B cell (primary cell): ENCODE measurements at regions not wholly inside any gene's neighbourhood (a gene's known extent, or its start where the extent isn't known, plus 50 kb on each side); places are given as distances from the start of the nearest gene placed in this dataset.

Experiments
- ATAC-seq: fragments of 200-7000 bp; cut with Tn5 transposase; one replicate; pipeline ENCODE4 v1.10.0; 2021; ENCODE audit warnings: low read depth, mild to moderate bottlenecking, moderate number of reproducible peaks, moderate library complexity
- CTCF ChIA-PET: fragments of 350-600 bp; sonication (Branson Sonifier 250); formaldehyde crosslinking; loops from one replicate; lab custom pipeline; 2021; ENCODE audit warnings: antibody characterized with exemption, inconsistent platforms; lab: Charles Lee
- POLR2A ChIA-PET: fragments of 350-600 bp; sonication (Branson Sonifier 250); formaldehyde crosslinking; loops from one replicate; lab custom pipeline; 2021; ENCODE audit warnings: antibody characterized with exemption; lab: Charles Lee
- DNase-seq: peaks from one replicate; pipeline ENCODE4 v3.0.0; 2013
- H2AFZ ChIP-seq: 2 replicates; pipeline ENCODE4 v1.6.1; 2012; ENCODE audit warnings: mild to moderate bottlenecking, low read depth, low read length; ENCODE audit not compliant: insufficient read depth, poor library complexity, severe bottlenecking
- H3K27ac ChIP-seq, 2 donors: 1 replicate in 1 of 2; 2 replicates in 1 of 2; pipeline ENCODE4 v1.5.1; 2012 to 2013; ENCODE audit warnings: low read length in 2 of 2, mild to moderate bottlenecking in 2 of 2, moderate library complexity in 1 of 2
- H3K27me3 ChIP-seq, 4 experiments: fragments of 200-600 bp in 1 of 4; sonication (generic) in 1 of 4; replicated peaks in 1 of 4; 1 replicate in 2 of 4; 2 replicates in 2 of 4; pipeline versions ENCODE4 v1.6.1 to v1.7.0; 2013 to 2016; ENCODE audit warnings: low read length in 3 of 4, mild to moderate bottlenecking in 2 of 4, mixed read lengths in 1 of 4, moderate library complexity in 1 of 4; ENCODE audit not compliant: insufficient read depth in 4 of 4, control insufficient read depth in 3 of 4; ENCODE audit errors: control extremely low read depth in 1 of 4
- H3K36me3 ChIP-seq, 2 experiments: replicated peaks in 1 of 2; 1 replicate in 1 of 2; 2 replicates in 1 of 2; pipeline versions ENCODE4 v1.6.1 to v1.7.1; 2013; ENCODE audit warnings: low read length in 1 of 2; ENCODE audit not compliant: insufficient read depth in 2 of 2, control insufficient read depth in 1 of 2; ENCODE audit errors: control extremely low read depth in 1 of 2, extremely low read depth in 1 of 2
- H3K4me1 ChIP-seq, 2 donors: fragments of 200-600 bp in 1 of 2; sonication (generic) in 1 of 2; 1 replicate in 1 of 2; 2 replicates in 1 of 2; pipeline versions ENCODE4 v1.5.1 to v1.6.1; 2013 to 2017; ENCODE audit warnings: low read length in 2 of 2; ENCODE audit not compliant: control insufficient read depth in 2 of 2, insufficient read depth in 2 of 2
- H3K4me2 ChIP-seq: replicated peaks from 2 replicates; pipeline ENCODE3; 2012; ENCODE audit warnings: mild to moderate bottlenecking, low read depth, low read length; ENCODE audit not compliant: poor library complexity, severe bottlenecking
- H3K4me3 ChIP-seq, 5 experiments: fragments of 200-600 bp in 1 of 5; sonication (generic) in 1 of 5; 1 replicate in 3 of 5; 2 replicates in 2 of 5; pipeline versions ENCODE4 v1.5.1 to v1.7.0; 2011 to 2016; ENCODE audit warnings: low read length in 4 of 5, mild to moderate bottlenecking in 4 of 5, low read depth in 2 of 5, control low read depth in 1 of 5, moderate library complexity in 1 of 5; ENCODE audit not compliant: insufficient read depth in 1 of 5; ENCODE audit errors: control extremely low read depth in 1 of 5, extremely low read depth in 1 of 5
- H3K79me2 ChIP-seq: fragments of 200-600 bp; sonication (generic); one replicate; pipeline ENCODE4 v1.6.0; 2016; ENCODE audit warnings: low read length; ENCODE audit not compliant: control insufficient read depth, insufficient read depth
- H3K9ac ChIP-seq: fragments of 200-600 bp; sonication (generic); 2 replicates; pipeline ENCODE4 v1.6.1; 2017; ENCODE audit warnings: mild to moderate bottlenecking, low read length, moderate library complexity
- H3K9me3 ChIP-seq, 3 donors: one replicate each; pipeline versions ENCODE4 v1.6.1 to v1.7.1; 2013; ENCODE audit warnings: low read length in 2 of 3; ENCODE audit not compliant: control insufficient read depth in 2 of 3, insufficient read depth in 1 of 3; ENCODE audit errors: control extremely low read depth in 1 of 3
- H4K20me1 ChIP-seq: 2 replicates; pipeline ENCODE4 v1.6.0; 2012; ENCODE audit warnings: mild to moderate bottlenecking, low read length; ENCODE audit not compliant: insufficient read depth, control insufficient read depth, poor library complexity, severe bottlenecking
- H3K27ac Mint-ChIP-seq: one replicate; pipeline ENCODE4 v1.8.0; 2021; ENCODE audit warnings: mixed read lengths
- H3K27me3 Mint-ChIP-seq: one replicate; pipeline ENCODE4 v1.8.0; 2021; ENCODE audit warnings: mixed read lengths
- H3K4me1 Mint-ChIP-seq: one replicate; pipeline ENCODE4 v1.8.0; 2021; ENCODE audit warnings: mixed read lengths
- H3K4me3 Mint-ChIP-seq: one replicate; pipeline ENCODE4 v1.8.0; 2021; ENCODE audit warnings: mixed read lengths
- H3K9me3 Mint-ChIP-seq: one replicate; pipeline ENCODE4 v1.8.0; 2022; ENCODE audit warnings: mixed read lengths; ENCODE audit not compliant: insufficient read depth
- CTCF ChIP-seq: fragments of 200-600 bp; IDR thresholded peaks from one replicate; pipeline ENCODE4 v1.8.0; 2022; ENCODE audit warnings: antibody characterized with exemption, mild to moderate bottlenecking
- EZH2 ChIP-seq: IDR thresholded peaks from 2 replicates; pipeline ENCODE4 v1.6.1; 2012; ENCODE audit warnings: borderline replicate concordance, low read depth, mild to moderate bottlenecking, moderate library complexity, low read length; ENCODE audit not compliant: insufficient read depth, poor library complexity, severe bottlenecking
- intact Hi-C: fragments of 100-400 bp; cut with micrococcal nuclease; formaldehyde crosslinking; loops from one replicate; pipeline ENCODE4 v1.10.0; 2022

GRCh38 chr7:12133865-12134264, 77.2 kb upstream of the TMEM106B start:
- Mint-ChIP-seq H3K27me3 (peaks cover 3% of the 10 kb centered on the region), H3K27ac (no peak overlapping the region), H3K9me3 (peaks cover 3% of the 10 kb centered on the region), H3K4me3 (no peak overlapping the region), H3K4me1 (no peaks in the 10 kb centered on the region)
- no peak for DNase-seq
- H2AFZ ChIP-seq: no peak overlapping the region
- H3K79me2 ChIP-seq: no peaks in the 10 kb centered on the region
- no peak for TF ChIP-seq EZH2
- CTCF ChIA-PET: no interaction called here
- peaks cover 0 to 5% (median 0%) of the 10 kb centered on the region in 4 experiments for H3K27me3 ChIP-seq
- POLR2A ChIA-PET: no interaction called here
- H3K27ac ChIP-seq: no peak overlapping the region
- no peak overlapping the region for H3K4me3 ChIP-seq
- H3K9ac ChIP-seq: no peak overlapping the region
- intact Hi-C loops: no loop called here
- H3K4me2 ChIP-seq: no peak overlapping the region
- ATAC-seq: no peak
- no peaks in the 10 kb centered on the region for H3K4me1 ChIP-seq
- H3K9me3 ChIP-seq: no peaks in the 10 kb centered on the region
- H3K36me3 ChIP-seq: no peaks in the 10 kb centered on the region
- no peaks in the 10 kb centered on the region for H4K20me1 ChIP-seq

GRCh38 chr7:12136523-12136922, 74.6 kb upstream of the TMEM106B start:
- Histone ChIP-seq H3K4me2 (no peak overlapping the region), H3K79me2 (no peaks in the 10 kb centered on the region), H3K27me3 (peaks cover 0 to 7% (median 0%) of the 10 kb centered on the region in 4 experiments), H4K20me1 (no peaks in the 10 kb centered on the region), H3K36me3 (no peaks in the 10 kb centered on the region), H3K9me3 (no peaks in the 10 kb centered on the region), H3K4me1 (no peaks in the 10 kb centered on the region), H3K4me3 (no peak overlapping the region), H2AFZ (no peak overlapping the region), H3K9ac (no peak overlapping the region), H3K27ac (no peak overlapping the region)
- TF ChIP-seq CTCF (no peak), EZH2 (no peak)
- ChIA-PET POLR2A (no interaction called here), CTCF (no interaction called here)
- Mint-ChIP-seq H3K9me3 (peaks cover 3% of the 10 kb centered on the region), H3K27me3 (no peaks in the 10 kb centered on the region), H3K4me3 (no peak overlapping the region), H3K4me1 (no peaks in the 10 kb centered on the region), H3K27ac (no peak overlapping the region)
- ATAC-seq (no peak), DNase-seq (no peak)
- intact Hi-C loops: no loop called here
